CD4-positive, alpha-beta T cell treated with Interleukin-6 for 4 hours (primary cell): ENCODE measurements at regions not wholly inside any gene's neighbourhood (a gene's known extent, or its start where the extent isn't known, plus 50 kb on each side); places are given as distances from the start of the nearest gene placed in this dataset.

Source experiments
- DNase-seq: peaks from one replicate; pipeline ENCODE4 v3.0.0-alpha.2; 2020; ENCODE audit warnings: mixed read lengths

DNA sequence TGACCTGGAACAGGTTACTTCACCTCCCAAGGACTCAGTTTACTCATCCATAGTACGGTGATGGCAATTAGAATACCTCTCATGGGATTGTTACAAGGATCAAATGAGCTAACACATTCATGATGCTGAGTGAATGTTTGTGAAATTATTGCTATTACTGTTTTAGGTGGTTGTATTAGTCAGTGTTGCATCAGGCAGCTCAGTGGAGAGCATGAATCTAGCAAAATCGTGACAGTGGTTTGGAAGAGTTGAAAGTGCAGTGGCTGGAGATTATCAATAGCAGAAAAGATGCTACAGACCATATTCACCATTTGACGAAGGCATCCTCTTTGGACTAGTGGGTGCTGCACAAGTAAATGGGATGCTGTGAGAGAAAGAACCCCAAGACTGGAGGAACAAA lies 50.4 kb upstream of the CTNNBL1 start:
- DNase-seq: no peak

DNA sequence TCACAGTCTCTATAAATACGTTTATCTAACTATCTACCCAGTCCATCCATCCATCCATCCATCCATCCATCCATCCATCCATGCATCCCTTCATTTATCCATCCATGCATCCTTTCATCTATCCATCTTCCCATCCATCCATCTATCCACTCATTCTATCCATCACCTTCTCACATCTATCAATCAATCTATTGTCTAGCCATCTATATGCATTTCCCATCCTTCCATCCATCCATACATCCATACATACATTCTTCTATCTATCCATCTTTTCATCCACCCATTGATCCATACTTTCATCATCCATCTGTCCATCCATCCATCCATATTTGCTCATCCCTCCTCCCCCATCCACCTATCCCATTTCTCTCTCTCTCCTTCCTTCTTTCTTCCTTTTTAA lies 51.6 kb upstream of the CTNNBL1 start:
- no peak for DNase-seq

- no peak for DNase-seq
These were observed 52.9 kb upstream of the CTNNBL1 start for GRCh38 chr20:37640600-37641561.

- no peak for DNase-seq
These were observed 55.3 kb upstream of the CTNNBL1 start for GRCh38 chr20:37638527-37638926.

DNA sequence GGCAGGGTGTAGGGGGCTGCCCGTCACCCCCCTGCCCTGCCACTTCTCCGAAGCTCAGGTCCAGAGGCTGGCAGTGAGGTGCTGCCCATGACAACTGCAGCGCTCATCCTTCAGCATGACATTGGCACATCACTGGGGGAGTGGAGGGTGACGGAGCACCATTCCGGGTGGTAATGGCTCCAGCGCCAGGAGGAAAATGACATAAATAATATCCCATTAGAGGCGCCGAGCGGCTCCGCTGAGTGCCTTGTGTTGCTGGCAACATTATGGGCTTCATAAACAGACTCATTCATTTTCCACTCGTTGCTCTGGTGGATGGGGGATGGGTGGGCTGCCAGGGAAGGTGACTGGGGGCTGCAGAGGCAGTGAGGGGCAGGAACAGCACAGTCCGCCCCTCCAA lies 56.9 kb upstream of the CTNNBL1 start:
- no peak for DNase-seq

DNA sequence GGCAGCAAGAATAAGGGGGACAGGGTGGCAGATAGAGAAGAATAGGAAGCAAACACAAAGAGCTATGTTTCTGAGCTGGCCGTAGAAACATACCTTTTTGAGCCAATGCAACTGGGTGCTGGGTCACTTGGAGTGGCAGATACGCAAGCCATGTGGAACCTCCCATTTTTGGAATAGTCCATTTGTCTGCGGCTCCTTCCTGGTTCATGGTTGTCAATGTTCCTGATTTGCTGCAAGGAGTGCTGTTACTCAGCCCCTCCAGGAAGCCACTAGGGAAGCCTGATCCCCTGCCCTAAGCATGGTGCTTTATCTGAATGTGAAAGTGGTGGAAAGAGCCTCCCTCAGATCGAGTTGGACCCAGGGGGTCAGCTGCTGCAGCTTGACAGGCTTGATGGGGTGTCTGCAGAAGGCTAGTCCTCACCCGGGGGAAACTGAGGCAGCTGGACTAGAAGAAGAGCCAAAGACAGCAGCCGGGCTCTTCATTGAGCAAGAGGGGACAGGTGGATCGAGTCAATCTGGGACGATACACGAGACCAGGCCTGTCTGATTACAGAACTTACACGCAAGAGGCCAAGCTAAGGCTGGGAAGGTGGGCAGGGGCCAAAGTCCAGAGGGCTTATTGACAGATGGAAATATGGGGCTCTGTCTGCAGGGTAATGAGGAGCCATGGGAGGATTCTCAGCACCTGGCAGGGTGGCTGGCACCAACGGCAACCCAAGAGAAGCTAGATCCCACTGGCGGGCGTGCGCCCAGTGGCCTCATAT lies 57.4 kb upstream of the CTNNBL1 start:
- DNase-seq: no peak

GRCh38 chr20:37630993-37631392 lies 62.8 kb upstream of the CTNNBL1 start:
- DNase-seq: no peak

DNA sequence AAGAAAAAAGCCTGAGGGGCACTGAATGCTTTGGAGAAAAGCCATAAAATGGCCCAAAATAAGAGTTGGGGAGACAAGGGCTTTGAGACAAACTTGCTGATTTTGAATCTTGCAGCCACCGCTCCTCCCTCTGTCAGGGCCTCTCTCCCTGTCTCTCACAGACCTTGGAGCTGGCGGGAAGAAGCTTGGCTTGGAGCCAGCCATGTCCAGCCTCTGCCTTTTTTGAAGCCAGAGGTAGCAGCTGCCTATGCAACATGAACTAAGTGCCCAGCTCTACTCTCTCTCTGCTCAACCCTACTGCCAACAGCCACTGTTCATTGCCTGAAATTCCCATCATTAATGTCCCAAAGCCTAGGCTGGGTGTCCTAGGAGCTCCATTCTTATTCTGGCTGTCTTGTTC lies 63.7 kb upstream of the CTNNBL1 start:
- no peak for DNase-seq

DNA sequence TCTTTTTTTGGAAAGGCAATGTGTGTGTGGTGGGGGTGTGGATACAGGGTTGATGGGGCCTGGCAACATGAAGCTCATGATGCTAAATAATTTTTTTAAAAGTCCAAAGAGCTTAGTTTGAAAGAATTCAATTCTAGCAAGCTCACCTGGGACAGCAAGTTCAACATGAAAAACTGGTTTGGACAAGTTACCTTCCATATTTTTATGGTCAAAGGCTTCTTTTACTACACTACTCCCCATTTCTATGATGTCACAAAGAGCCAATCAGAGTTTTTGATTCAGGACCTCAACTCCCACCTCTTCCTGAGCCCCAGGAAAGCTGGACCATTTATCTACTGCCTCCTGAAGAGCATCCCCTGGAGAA lies 66.1 kb upstream of the CTNNBL1 start:
- DNase-seq: no peak

DNA sequence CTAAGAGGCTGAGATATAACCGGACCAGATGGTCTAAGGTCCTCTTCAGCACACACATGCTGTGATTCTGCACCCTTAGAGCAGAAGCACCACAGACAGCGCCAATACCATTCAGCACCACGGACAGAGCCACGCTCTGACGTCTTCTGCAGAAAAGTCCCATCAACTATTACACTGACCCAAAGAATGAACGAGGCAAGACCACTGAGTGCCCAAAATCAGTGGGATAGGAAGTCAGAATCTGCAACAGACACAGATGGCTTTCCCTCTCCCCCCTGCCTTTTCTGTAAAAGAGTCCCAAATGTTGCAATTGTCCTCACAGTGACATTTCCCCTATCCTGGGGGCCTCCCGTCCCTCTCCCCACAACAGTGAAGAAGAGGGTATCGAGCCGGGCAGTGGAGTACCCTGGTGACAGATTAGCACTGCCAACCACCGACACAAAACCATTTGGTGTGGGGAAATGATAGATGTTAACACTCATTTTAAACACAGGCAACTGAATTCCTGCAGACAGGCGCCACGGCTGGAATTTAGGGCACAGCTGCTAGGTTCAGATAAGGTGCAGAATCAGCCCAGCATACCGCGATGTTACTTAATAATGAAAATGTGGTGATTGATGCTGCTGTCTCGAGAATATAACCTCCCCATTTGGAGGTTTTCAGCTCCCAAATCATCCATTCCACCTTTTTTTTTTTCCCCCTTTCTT lies 66.6 kb upstream of the CTNNBL1 start:
- DNase-seq: peak; percentile 8

DNA sequence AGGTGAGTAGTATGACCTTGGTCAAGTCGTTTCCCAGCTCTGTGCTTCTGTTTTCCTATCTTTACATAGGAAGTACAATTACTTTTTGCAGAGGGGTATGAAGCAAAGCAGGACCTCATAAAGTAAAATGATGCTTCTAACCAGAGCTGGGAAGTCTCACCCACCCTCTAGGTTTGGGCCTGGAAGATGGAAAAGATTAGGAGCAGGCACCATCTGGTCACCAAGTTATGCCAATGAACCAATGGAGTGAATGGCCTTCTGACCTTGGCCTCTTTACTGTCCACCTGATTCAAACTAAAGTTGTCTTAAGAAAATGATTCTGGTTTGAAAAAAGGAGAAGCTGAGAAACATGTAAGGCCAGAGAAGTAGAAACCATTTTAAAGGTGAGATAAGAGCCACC lies 68.9 kb upstream of the CTNNBL1 start:
- no peak for DNase-seq

DNA sequence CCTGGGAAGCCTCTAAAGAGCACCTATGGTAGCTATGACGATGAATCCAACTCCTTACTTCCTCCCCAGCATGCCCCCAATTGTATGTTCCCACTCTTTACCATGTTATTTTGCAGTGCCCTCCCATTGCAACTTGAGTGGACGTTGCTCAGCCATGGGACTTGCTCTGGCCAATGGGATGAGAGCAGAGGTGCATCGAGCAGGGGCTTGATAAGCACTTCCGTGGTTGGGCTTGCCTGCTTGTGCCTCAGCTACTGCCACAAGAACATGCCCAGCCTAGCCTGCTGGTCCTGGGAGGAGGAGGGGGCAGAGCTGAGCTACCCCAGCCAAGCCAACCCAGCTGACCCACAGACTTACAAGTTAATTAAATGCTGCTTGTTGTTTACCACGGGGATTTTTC lies 71.1 kb upstream of the CTNNBL1 start:
- DNase-seq: no peak

GRCh38 chr20:37619496-37619895 lies 74.3 kb upstream of the CTNNBL1 start:
- no peak for DNase-seq

- DNase-seq: no peak
These were observed 77.8 kb upstream of the CTNNBL1 start for GRCh38 chr20:37616110-37616425.

- peak; percentile 60 for DNase-seq
These were observed 78.3 kb upstream of the CTNNBL1 start for GRCh38 chr20:37615340-37616109.

- no peak for DNase-seq
These were observed 82.0 kb upstream of the CTNNBL1 start for GRCh38 chr20:37611852-37612251.

DNA sequence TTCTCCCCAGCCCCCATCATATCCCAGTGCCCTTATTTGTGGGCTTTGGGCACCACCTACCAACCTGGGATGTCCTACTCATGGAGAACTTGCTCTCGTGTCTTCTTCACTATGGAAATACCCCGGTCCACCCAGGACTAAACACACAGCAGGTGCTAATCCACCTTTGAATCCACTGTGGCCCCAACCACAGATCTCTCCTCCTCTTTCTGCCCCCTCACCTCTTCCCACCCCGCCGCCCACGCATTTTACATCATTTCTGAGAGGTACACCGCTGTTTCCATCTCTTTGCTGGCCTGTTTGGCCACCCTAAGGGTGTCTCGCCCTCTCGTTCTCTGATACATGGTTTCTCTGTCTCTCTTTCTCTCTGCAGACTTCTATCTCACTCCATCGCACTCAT lies 82.5 kb upstream of the CTNNBL1 start:
- no peak for DNase-seq

DNA sequence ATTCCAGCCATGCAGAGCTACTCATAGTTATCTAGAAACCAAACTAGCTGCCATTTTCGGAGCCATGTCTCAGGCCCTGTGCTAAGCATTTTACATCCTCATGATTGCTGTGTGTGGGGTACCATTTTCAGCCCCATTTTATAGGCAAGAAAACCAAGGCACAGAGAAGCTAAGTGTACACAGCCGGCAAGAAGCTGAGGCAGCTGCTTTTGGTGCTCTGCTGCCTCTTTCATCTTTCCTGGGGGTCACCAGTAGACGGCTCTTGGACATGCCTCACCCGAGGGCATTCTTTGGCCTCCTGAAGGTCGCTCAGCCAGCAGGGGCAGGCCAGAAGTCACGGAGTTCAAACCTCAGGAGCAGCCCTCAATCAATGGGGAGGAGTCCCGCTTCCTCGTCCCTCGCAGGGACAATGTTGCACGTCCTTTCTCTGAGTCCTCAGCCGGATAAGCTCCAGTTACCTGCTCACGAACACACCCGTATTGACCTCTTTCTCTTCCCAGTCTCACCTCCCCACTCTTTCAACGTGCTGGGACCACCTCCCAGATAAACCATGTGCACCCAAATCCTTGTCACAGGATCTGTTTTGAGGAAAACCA lies 82.6 kb upstream of the BLCAP start:
- DNase-seq: no peak

GRCh38 chr20:37602634-37603033 lies 75.0 kb upstream of the BLCAP start:
- no peak for DNase-seq

DNA sequence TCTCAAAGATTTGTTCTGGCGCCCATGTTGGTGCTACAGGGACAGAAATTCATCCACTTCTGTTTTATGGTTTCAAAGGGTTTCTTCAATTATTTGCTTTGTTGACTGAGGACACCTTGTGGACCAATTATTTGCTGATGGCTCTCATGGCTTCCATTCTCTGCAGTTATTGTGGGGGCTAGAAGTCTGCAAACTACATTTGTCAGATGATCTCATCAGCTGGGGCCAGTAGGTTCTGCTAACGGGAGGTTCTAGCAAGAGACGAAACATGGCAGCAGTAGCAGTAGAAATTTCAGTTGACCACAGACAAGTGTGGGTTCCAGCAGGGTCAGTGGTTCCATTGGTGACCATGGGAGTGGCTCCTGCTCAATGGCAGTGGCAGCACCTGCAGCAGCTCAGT lies 72.8 kb upstream of the BLCAP start:
- DNase-seq: no peak

GRCh38 chr20:37598575-37599342 lies 71.1 kb upstream of the BLCAP start:
- DNase-seq: no peak

GRCh38 chr20:37598100-37598543 lies 70.4 kb upstream of the BLCAP start:
- DNase-seq: no peak
